ENCODE measurements at regions not wholly inside any gene's neighbourhood (a gene's known extent, or its start where the extent isn't known, plus 50 kb on each side); places are given as distances from the start of the nearest gene placed in this dataset.

DNA sequence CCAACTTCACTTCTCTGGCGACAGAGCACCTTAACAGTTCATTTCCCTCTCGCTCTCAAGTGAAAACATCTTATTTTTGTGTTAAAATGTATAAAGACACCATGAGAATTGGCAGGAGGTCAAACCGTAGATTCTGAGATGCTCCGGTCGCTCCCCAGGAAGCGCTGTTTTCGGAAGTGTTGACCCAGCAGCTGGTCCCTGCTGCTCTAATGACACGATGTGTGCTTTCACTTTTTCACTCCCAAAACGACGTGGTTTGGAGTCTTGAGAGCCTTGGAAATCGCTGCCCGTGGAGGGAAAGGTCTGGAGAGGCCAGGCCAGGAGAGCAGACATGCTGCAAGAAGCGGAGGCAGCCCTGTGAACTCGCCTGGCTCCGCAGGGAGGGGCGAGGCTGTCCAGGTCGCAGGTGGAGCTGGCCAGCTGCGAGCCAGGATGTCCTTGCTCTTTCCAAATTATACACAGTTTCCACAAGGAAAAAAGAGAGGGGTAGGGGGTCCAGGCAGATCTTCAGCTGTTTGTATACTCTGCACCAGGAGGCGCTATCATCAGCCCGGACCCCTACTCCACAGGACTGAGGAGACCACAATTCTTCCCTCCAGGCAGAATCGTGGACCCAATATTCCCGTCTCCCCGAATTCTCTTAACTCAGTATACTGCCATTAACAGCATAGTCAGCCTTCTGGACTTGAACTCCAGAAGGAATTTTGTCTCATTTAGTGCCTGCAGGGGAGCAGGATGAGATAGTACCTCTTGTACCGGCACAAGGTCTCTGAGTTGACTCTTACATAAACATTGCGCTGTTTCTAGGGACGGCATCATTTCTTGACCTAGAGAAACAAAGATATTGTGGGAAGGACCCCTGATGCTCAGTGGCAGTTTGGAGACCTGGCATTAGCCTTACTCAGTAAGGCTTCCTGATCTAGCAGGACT lies 248.6 kb upstream of the ANKRD55 start:
- no peaks in the 10 kb centered on the region for H3K36me3 ChIP-seq (ENCODE audit: control insufficient read depth, insufficient read depth, low read length)
- TF ChIP-seq, protein P1, sequence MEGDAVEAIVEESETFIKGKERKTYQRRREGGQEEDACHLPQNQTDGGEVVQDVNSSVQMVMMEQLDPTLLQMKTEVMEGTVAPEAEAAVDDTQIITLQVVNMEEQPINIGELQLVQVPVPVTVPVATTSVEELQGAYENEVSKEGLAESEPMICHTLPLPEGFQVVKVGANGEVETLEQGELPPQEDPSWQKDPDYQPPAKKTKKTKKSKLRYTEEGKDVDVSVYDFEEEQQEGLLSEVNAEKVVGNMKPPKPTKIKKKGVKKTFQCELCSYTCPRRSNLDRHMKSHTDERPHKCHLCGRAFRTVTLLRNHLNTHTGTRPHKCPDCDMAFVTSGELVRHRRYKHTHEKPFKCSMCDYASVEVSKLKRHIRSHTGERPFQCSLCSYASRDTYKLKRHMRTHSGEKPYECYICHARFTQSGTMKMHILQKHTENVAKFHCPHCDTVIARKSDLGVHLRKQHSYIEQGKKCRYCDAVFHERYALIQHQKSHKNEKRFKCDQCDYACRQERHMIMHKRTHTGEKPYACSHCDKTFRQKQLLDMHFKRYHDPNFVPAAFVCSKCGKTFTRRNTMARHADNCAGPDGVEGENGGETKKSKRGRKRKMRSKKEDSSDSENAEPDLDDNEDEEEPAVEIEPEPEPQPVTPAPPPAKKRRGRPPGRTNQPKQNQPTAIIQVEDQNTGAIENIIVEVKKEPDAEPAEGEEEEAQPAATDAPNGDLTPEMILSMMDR (IDR thresholded peaks at IDR 0.05; ENCODE audit: insufficient read depth, low read length, poor library complexity, severe bottlenecking), result peak; percentile 52
- peak overlapping the region; percentile 40 for H3K4me3 ChIP-seq (ENCODE audit: low read depth, low read length)
- DNase-seq (ENCODE audit: low read depth), result no peak
- no peaks in the 10 kb centered on the region for H3K27me3 ChIP-seq (ENCODE audit: control insufficient read depth, insufficient read depth, low read length)

DNA sequence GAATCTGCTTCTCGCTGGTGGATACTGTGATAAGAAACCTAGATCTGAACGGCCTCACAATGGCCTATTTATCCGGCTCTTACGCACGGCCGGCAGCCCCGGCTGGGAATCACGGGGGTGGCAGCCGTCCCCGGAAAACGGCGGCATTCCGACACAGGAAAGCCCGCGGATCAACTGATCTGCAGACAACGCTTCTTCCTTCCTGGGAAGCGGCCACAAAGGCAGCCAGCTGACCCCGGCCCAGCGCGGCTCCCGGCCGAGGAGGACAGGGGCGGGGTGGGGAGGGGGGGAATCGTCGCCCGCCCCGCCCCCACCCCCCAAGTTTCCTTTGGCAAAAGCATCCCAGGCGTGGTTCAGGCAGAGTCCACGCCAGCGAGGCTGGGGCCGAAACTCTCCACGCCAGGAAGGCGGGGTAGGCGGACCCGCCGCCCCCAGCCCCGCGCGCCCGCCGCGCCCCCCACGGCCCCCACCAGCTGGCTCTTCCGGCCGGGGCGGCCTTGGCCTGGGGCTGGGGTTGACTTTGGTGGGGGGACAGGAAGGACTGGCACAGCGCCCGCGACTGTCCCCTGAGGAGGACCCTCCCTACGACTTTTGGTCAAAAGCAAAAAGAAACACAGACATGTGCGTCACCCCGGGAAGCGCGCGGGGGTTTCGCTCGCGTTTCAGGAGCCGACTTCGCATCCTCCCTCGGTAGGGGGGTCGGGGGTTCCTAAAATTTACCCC lies 247.7 kb upstream of the ANKRD55 start:
- TF ChIP-seq, protein P1 (IDR thresholded peaks at IDR 0.05; ENCODE audit: insufficient read depth, low read length, poor library complexity, severe bottlenecking), result no peak
- no peak for DNase-seq (ENCODE audit: low read depth)
- Histone ChIP-seq H3K4me3 (ENCODE audit: low read depth, low read length) (peak overlapping the region; percentile 40), H3K36me3 (ENCODE audit: control insufficient read depth, insufficient read depth, low read length) (no peaks in the 10 kb centered on the region), H3K27me3 (ENCODE audit: control insufficient read depth, insufficient read depth, low read length) (no peaks in the 10 kb centered on the region)

- no peak for DNase-seq (ENCODE audit: low read depth)
- Histone ChIP-seq H3K4me3 (ENCODE audit: low read depth, low read length) (peak overlapping the region; percentile 40), H3K27me3 (ENCODE audit: control insufficient read depth, insufficient read depth, low read length) (no peaks in the 10 kb centered on the region), H3K36me3 (ENCODE audit: control insufficient read depth, insufficient read depth, low read length) (no peaks in the 10 kb centered on the region)
- TF ChIP-seq, protein P1 (IDR thresholded peaks at IDR 0.05; ENCODE audit: insufficient read depth, low read length, poor library complexity, severe bottlenecking), result no peak
Measured at GRCh38 chr5:56480078-56480704, 247.1 kb upstream of the ANKRD55 start.

DNA sequence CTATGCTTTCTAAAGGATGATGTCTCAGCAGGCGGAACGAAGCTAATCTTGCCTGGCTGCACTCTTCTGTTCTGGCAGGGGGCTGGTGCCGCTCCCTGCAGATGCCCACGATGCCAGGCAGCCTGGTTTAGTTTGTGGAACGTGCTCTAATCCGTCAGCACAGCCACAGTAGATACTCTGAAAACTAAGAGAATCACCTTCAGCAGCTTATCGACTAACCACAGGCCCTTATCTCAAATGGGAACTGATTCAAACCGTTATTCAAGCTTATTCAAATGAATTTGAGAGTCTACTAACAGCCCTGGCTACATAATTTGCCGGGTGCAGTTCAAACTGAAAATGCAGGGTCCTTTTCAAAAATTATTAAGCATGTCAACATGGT lies 246.6 kb upstream of the ANKRD55 start:
- no peak overlapping the region for H3K4me3 ChIP-seq (ENCODE audit: low read depth, low read length)
- DNase-seq (ENCODE audit: low read depth), result no peak
- H3K36me3 ChIP-seq (ENCODE audit: control insufficient read depth, insufficient read depth, low read length), result no peaks in the 10 kb centered on the region
- no peaks in the 10 kb centered on the region for H3K27me3 ChIP-seq (ENCODE audit: control insufficient read depth, insufficient read depth, low read length)
- TF ChIP-seq, protein P1 (IDR thresholded peaks at IDR 0.05; ENCODE audit: insufficient read depth, low read length, poor library complexity, severe bottlenecking), result no peak

DNA sequence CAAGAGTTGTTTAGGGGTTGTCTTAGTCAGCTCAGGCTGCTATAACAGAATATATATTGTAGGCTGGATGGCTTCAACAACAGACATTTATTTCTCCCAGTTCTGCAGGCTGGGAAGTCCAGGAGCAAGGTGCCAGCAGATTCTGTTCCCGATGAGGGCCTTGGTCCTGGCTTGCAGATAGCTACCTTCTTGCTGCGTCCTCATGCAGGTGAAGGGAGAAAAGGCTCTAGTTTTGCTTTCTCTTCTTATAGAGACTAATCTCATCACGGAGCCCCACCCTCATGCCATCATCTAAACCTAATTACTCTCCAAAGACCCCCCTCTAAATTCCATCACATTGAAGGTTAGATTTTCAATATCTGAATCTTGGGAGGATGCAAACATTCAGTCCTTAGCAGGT lies 246.0 kb upstream of the ANKRD55 start:
- TF ChIP-seq, protein P1 (IDR thresholded peaks at IDR 0.05; ENCODE audit: insufficient read depth, low read length, poor library complexity, severe bottlenecking), result no peak
- DNase-seq (ENCODE audit: low read depth), result no peak
- no peaks in the 10 kb centered on the region for H3K36me3 ChIP-seq (ENCODE audit: control insufficient read depth, insufficient read depth, low read length)
- no peaks in the 10 kb centered on the region for H3K27me3 ChIP-seq (ENCODE audit: control insufficient read depth, insufficient read depth, low read length)
- H3K4me3 ChIP-seq (ENCODE audit: low read depth, low read length), result no peak overlapping the region
